C4-2B (cell line): ENCODE measurements at regions not wholly inside any gene's neighbourhood (a gene's known extent, or its start where the extent isn't known, plus 50 kb on each side); places are given as distances from the start of the nearest gene placed in this dataset.

Source experiments
- CTCF ChIP-seq: fragments of 450-650 bp; conservative IDR thresholded peaks from 2 replicates; pipeline ENCODE4 v1.5.1; 2017; ENCODE audit warnings: mild to moderate bottlenecking
- ZFX ChIP-seq: fragments of 450-650 bp; IDR thresholded peaks from 2 replicates; pipeline ENCODE4 v1.6.1; 2017

GRCh38 chr7:42720991-42721796, 190.7 kb downstream of the C7orf25 start:
- TF ChIP-seq CTCF (no peak), ZFX (no peak)
